Bronchial epithelial cell (primary cell): ENCODE measurements at regions not wholly inside any gene's neighbourhood (a gene's known extent, or its start where the extent isn't known, plus 50 kb on each side); places are given as distances from the start of the nearest gene placed in this dataset.

Source experiments
- DNase-seq: peaks from one replicate; pipeline ENCODE4 v3.0.0-alpha.2; 2010; ENCODE audit warnings: low read depth
- FAIRE-seq: peaks from 2 replicates; lab custom pipeline; 2011; peaks lifted over from hg19 to GRCh38; lab: Jason Lieb, UNC
- H3K27me3 ChIP-seq: 2 replicates; pipeline ENCODE4 v1.5.1; 2011; ENCODE audit warnings: low read length; ENCODE audit not compliant: control insufficient read depth, insufficient read depth
- H3K36me3 ChIP-seq: 2 replicates; pipeline ENCODE4 v1.5.1; 2011; ENCODE audit warnings: low read length; ENCODE audit not compliant: control insufficient read depth, insufficient read depth
- H3K4me3 ChIP-seq: 2 replicates; pipeline ENCODE4 v1.5.1; 2011; ENCODE audit warnings: mild to moderate bottlenecking, low read depth, low read length, control low read depth
- TF ChIP-seq, protein P1 (sequence below): IDR thresholded peaks from 2 replicates; pipeline ENCODE4 v1.5.1; 2011; ENCODE audit warnings: mild to moderate bottlenecking, moderate library complexity, low read length, control low read depth, inconsistent platforms; ENCODE audit not compliant: insufficient read depth, severe bottlenecking

DNA sequence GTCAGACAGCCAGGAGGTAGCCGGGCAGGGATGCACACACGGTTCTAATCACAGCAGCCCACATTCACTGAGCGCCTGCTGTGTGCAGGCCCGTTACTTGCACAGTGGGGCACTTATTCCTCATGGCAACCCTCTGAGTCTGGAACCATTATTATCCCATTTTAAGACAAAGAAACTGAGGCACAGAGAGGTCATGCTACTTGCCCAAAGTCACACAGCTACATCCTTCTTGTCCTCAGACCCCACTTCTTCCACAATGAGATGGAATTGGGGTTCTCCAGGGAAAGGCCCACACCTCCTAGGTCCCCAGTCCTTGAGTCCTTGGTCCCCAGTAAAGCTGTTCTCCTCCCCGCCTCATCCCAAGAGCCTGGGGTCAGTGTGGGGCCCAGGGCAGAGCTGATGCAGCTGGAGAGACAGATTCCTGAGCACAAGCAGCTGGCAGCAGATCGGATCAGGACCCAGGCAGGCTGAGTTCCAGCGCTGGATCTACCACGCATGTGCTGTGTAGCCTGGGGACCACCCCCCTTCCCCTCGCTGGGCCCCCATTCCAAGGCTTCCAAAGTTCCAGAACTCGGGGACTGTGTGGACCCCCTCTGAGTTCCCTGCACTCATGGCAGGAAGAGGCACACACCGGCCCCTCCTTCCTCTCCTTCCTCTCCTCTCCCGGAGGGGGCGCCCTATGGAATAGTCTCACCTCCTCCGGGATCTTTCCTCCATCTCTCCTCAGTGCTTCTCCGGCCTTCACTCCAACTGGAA is 393.4 kb downstream of the MATN1 start:
- FAIRE-seq (no peak), DNase-seq (no peak)

DNA sequence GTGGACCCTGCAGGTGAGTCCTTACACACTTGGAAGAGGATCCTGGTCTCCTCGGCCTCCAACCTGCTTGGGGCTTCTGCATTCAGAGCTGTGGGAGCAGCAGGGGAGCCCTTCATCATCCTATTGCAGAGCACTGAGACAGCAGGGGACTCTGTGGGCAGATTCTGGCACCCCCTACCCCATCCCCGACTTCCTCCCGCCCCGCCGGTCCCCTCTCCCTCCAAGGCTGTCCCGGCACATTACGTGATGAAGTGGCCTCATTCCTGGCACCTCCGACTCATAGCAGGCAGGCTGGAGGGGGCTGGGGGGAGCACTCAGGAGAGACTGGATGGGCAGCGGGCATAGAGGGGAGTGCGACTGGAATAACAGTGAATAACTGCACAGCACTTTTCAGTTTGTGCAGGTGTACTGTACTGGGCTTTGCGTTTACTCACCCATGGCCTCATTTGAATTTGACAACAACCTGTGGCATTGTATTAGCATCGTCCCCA is 394.1 kb downstream of the MATN1 start:
- Histone ChIP-seq H3K36me3 (no peaks in the 10 kb centered on the region), H3K27me3 (no peaks in the 10 kb centered on the region), H3K4me3 (no peak overlapping the region)
- FAIRE-seq (no peak), DNase-seq (no peak)
- TF ChIP-seq, protein P1, sequence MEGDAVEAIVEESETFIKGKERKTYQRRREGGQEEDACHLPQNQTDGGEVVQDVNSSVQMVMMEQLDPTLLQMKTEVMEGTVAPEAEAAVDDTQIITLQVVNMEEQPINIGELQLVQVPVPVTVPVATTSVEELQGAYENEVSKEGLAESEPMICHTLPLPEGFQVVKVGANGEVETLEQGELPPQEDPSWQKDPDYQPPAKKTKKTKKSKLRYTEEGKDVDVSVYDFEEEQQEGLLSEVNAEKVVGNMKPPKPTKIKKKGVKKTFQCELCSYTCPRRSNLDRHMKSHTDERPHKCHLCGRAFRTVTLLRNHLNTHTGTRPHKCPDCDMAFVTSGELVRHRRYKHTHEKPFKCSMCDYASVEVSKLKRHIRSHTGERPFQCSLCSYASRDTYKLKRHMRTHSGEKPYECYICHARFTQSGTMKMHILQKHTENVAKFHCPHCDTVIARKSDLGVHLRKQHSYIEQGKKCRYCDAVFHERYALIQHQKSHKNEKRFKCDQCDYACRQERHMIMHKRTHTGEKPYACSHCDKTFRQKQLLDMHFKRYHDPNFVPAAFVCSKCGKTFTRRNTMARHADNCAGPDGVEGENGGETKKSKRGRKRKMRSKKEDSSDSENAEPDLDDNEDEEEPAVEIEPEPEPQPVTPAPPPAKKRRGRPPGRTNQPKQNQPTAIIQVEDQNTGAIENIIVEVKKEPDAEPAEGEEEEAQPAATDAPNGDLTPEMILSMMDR = no peak

More for the DNA sequence above, 393.4 kb downstream of the MATN1 start:
- H3K27me3 ChIP-seq = no peaks in the 10 kb centered on the region
- TF ChIP-seq, protein P1 = no peak
- H3K36me3 ChIP-seq = no peaks in the 10 kb centered on the region
- H3K4me3 ChIP-seq = no peak overlapping the region

DNA sequence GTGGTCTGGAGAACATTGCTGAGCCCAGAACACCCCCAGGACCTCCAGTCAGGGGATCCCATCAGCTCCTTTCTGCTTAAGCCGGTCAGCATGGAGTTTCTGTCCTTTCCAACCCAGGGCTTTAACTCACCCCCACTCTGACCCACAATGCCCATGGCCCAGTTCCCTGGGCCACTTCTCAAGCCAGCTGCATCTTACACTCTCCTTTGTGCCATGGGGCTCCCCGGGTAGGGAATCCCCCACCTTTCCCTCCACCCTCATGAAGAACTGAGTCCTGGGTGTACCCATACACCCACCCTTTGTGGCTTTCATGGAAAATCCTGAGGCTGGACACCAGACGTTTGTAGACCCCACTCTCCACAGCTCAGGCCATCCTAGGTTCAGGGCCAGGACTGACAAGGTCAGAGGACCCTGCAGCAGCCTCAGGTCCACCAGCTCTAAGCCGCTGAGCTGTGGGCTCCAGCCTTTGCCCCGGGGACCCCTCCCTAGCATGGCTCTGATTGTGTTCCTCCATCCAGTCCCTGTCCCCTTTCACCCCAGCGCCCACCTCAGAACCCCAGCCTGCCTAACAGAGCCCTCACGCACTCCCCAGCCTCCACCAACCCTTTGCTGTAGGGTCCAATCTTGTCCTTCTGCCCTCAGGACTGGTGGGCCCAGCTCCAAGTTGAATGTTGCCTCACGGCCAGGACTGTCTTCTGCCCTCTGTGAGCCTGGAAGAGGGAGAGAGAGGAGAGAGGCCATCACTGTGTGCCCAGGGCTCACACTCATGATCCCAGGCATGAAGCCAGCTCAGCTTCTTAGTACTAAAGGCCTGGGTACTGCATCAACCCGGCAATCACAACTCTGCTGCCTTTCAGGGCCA is 394.8 kb downstream of the MATN1 start:
- H3K27me3 ChIP-seq = no peaks in the 10 kb centered on the region
- no peak overlapping the region for H3K4me3 ChIP-seq
- H3K36me3 ChIP-seq = no peaks in the 10 kb centered on the region
- TF ChIP-seq, protein P1 = no peak
- no peak for DNase-seq
- FAIRE-seq = no peak

DNA sequence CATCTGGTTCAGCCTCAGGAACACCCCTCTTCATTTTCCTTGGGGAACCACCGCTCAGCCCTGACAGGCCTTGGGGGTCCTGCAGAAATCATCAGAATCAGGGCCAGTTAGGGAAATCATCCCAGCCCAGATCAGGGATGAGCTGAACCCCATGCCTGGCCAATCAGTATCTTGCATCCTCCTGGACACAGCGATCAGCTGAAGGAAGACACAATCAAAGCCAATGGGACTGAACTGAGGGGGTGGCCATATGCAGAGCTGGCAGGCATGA is 395.4 kb downstream of the MATN1 start:
- Histone ChIP-seq H3K27me3 (no peaks in the 10 kb centered on the region), H3K4me3 (no peak overlapping the region), H3K36me3 (no peaks in the 10 kb centered on the region)
- TF ChIP-seq, protein P1 = no peak
- DNase-seq (no peak), FAIRE-seq (no peak)

DNA sequence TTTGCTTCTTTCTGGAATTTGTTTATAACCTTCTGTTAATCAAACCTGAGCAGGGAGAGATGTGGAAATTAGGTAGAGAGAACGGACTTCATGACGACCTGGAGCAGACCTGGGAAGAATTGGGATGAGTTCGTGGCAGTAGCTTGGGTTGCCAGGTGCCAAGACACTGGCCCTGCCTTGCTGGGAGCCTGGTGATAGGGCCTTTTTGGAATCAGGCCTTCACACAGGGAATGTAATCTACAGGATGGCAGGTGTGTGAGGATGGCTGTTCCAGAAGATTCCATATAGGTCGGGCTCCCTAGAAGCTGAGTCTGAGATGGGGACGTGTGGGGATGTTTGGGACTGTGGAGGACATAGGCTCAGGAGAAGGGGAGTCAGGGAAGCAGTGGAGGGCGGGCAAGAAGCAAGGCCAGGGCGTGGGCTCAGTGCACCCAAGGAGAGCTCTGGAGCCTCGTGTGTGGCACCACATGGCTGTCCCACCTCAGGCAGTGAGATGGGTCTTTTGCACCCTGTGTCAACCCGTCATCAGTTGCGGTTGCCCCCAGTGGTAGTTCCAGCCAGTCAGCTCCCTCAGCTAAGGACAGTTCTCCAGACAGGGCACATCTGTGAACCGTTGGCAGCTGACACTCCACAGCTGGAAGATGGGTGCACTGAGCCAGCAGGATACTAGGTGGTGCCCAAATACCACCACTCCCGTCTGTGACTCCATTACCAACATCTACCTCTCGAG is 395.9 kb downstream of the MATN1 start:
- Histone ChIP-seq H3K36me3 (no peaks in the 10 kb centered on the region), H3K27me3 (no peaks in the 10 kb centered on the region), H3K4me3 (no peak overlapping the region)
- TF ChIP-seq, protein P1 = no peak
- DNase-seq = no peak
- FAIRE-seq = no peak
